H9 (cell line): ENCODE measurements at regions not wholly inside any gene's neighbourhood (a gene's known extent, or its start where the extent isn't known, plus 50 kb on each side); places are given as distances from the start of the nearest gene placed in this dataset.

Experiments used
- DNase-seq: peaks from one replicate; pipeline ENCODE4 v3.0.0-alpha.2; 2017
- H2AFZ ChIP-seq: one replicate; pipeline ENCODE4 v1.6.1; 2013; ENCODE audit warnings: mild to moderate bottlenecking, low read length, control low read depth, moderate library complexity
- H2AK5ac ChIP-seq: 2 replicates; pipeline ENCODE4 v1.6.1; 2013; ENCODE audit warnings: low read length, control low read depth, mixed read lengths; ENCODE audit not compliant: insufficient read length
- H2BK120ac ChIP-seq: one replicate; pipeline ENCODE4 v1.6.1; 2013; ENCODE audit warnings: low read depth, mild to moderate bottlenecking, low read length, control low read depth, inconsistent platforms; ENCODE audit not compliant: poor library complexity, severe bottlenecking
- H2BK12ac ChIP-seq: 2 replicates; pipeline ENCODE4 v1.6.1; 2013; ENCODE audit warnings: low read length, control low read depth, mixed read lengths, low read depth; ENCODE audit not compliant: insufficient read length
- H2BK15ac ChIP-seq: 2 replicates; pipeline ENCODE4 v1.6.1; 2013; ENCODE audit warnings: low read depth, low read length, control low read depth
- H2BK20ac ChIP-seq: one replicate; pipeline ENCODE4 v1.6.1; 2013; ENCODE audit warnings: low read depth, mild to moderate bottlenecking, low read length, control low read depth, inconsistent platforms; ENCODE audit not compliant: poor library complexity, severe bottlenecking
- H2BK5ac ChIP-seq: 2 replicates; pipeline ENCODE4 v1.6.1; 2013; ENCODE audit warnings: low read length, control low read depth, mixed read lengths; ENCODE audit not compliant: insufficient read length
- H3K14ac ChIP-seq: 2 replicates; pipeline ENCODE4 v1.6.1; 2013; ENCODE audit warnings: low read length, control low read depth; ENCODE audit not compliant: insufficient read depth
- H3K18ac ChIP-seq: 2 replicates; pipeline ENCODE4 v1.6.1; 2013; ENCODE audit warnings: low read depth, mild to moderate bottlenecking, mixed read lengths, low read length, control low read depth; ENCODE audit not compliant: insufficient read length
- H3K23ac ChIP-seq: 2 replicates; pipeline ENCODE4 v1.6.1; 2013; ENCODE audit warnings: low read length, control low read depth, mixed read lengths, low read depth; ENCODE audit not compliant: insufficient read length
- H3K23me2 ChIP-seq: 2 replicates; pipeline ENCODE4 v1.6.1; 2013; ENCODE audit warnings: low read depth, mild to moderate bottlenecking, mixed read lengths, low read length, control low read depth; ENCODE audit not compliant: insufficient read length, poor library complexity, severe bottlenecking
- H3K27ac ChIP-seq: 2 replicates; pipeline ENCODE4 v1.5.1; 2013; ENCODE audit warnings: low read length, control low read depth, mixed read lengths, low read depth; ENCODE audit not compliant: insufficient read length
- H3K27me3 ChIP-seq: 2 replicates; pipeline ENCODE4 v1.6.1; 2013; ENCODE audit warnings: low read length, control low read depth, inconsistent platforms; ENCODE audit not compliant: insufficient read depth
- H3K4ac ChIP-seq: 2 replicates; pipeline ENCODE4 v1.6.1; 2013; ENCODE audit warnings: low read depth, mild to moderate bottlenecking, control low read depth, inconsistent platforms, low read length, moderate library complexity
- H3K4me1 ChIP-seq: 2 replicates; pipeline ENCODE4 v1.6.1; 2013; ENCODE audit warnings: low read length, control low read depth, inconsistent platforms; ENCODE audit not compliant: insufficient read depth
- H3K4me2 ChIP-seq: 2 replicates; pipeline ENCODE4 v1.6.1; 2013; ENCODE audit warnings: low read length, control low read depth, mixed read lengths; ENCODE audit not compliant: insufficient read length, insufficient read depth
- H3K56ac ChIP-seq: 2 replicates; pipeline ENCODE4 v1.6.1; 2013; ENCODE audit warnings: low read depth, mild to moderate bottlenecking, mixed read lengths, low read length, control low read depth; ENCODE audit not compliant: insufficient read length
- H3K79me1 ChIP-seq: 2 replicates; pipeline ENCODE4 v1.6.1; 2013; ENCODE audit warnings: low read depth, mild to moderate bottlenecking, moderate library complexity, low read length, control low read depth, inconsistent platforms; ENCODE audit not compliant: insufficient read depth, poor library complexity, severe bottlenecking
- H3K79me2 ChIP-seq: 2 replicates; pipeline ENCODE4 v1.6.1; 2013; ENCODE audit warnings: low read length, control low read depth, inconsistent platforms; ENCODE audit not compliant: insufficient read depth
- H3K9ac ChIP-seq: 2 replicates; pipeline ENCODE4 v1.6.1; 2013; ENCODE audit warnings: low read length, control low read depth, mixed read lengths; ENCODE audit not compliant: insufficient read length; ENCODE audit errors: extremely low read depth
- H3K9me3 ChIP-seq: one replicate; pipeline ENCODE4 v1.6.1; 2013; ENCODE audit warnings: low read depth, low read length, inconsistent platforms; ENCODE audit not compliant: control insufficient read depth
- H3T11ph ChIP-seq: one replicate; pipeline ENCODE4 v1.6.1; 2013; ENCODE audit warnings: mild to moderate bottlenecking, low read length, control low read depth, inconsistent platforms
- H4K20me1 ChIP-seq: one replicate; pipeline ENCODE4 v1.6.1; 2013; ENCODE audit not compliant: control insufficient read depth, insufficient read length, insufficient read depth
- H4K5ac ChIP-seq: 2 replicates; pipeline ENCODE4 v1.6.1; 2013; ENCODE audit warnings: low read depth, mild to moderate bottlenecking, mixed read lengths, low read length, control low read depth; ENCODE audit not compliant: insufficient read length
- H4K8ac ChIP-seq: replicated peaks from 2 replicates; pipeline ENCODE4 v1.6.1; 2013; ENCODE audit warnings: low read length, control low read depth, mixed read lengths, low read depth; ENCODE audit not compliant: insufficient read length
- H4K91ac ChIP-seq: 2 replicates; pipeline ENCODE4 v1.6.1; 2013; ENCODE audit warnings: low read depth, mild to moderate bottlenecking, moderate library complexity, mixed read lengths, low read length, control low read depth; ENCODE audit not compliant: insufficient read length
- H3K27ac Mint-ChIP-seq, 3 experiments: 2 replicates in 2 of 3; 3 replicates in 1 of 3; pipeline ENCODE4 v1.8.0; 2020 to 2021; ENCODE audit warnings: mixed read lengths in 3 of 3, mild to moderate bottlenecking in 1 of 3, moderate library complexity in 1 of 3
- H3K27me3 Mint-ChIP-seq: 2 replicates; pipeline ENCODE4 v1.8.0; 2021; ENCODE audit warnings: low read depth, mild to moderate bottlenecking, moderate library complexity, mixed read lengths
- H3K36me3 Mint-ChIP-seq, 3 experiments: 2 replicates in 2 of 3; 3 replicates in 1 of 3; pipeline ENCODE4 v1.8.0; 2020 to 2021; ENCODE audit warnings: low read depth in 3 of 3, mixed read lengths in 3 of 3; ENCODE audit not compliant: insufficient read depth in 1 of 3
- H3K4me1 Mint-ChIP-seq, 2 experiments: 2 replicates each; pipeline ENCODE4 v1.8.0; 2020; ENCODE audit warnings: mixed read lengths in 2 of 2
- H3K4me3 Mint-ChIP-seq, 2 experiments: 2 replicates in 1 of 2; 3 replicates in 1 of 2; pipeline ENCODE4 v1.8.0; 2020 to 2021; ENCODE audit warnings: mild to moderate bottlenecking in 2 of 2, mixed read lengths in 2 of 2, moderate library complexity in 1 of 2
- H3K9me3 Mint-ChIP-seq, 2 experiments: 2 replicates in 1 of 2; 3 replicates in 1 of 2; pipeline ENCODE4 v1.8.0; 2020; ENCODE audit warnings: mild to moderate bottlenecking in 2 of 2, mixed read lengths in 2 of 2, moderate library complexity in 1 of 2
- CTCF ChIP-seq: fragments of 200-600 bp; sonication (generic); conservative IDR thresholded peaks from 3 replicates; pipeline ENCODE4 v1.8.0; 2021; ENCODE audit warnings: antibody characterized with exemption, mild to moderate bottlenecking
- WGBS: extraction: QIAGEN DNeasy Blood & Tissue Kit; methylation state at CpG from one replicate; pipeline ENCODE4 v1.1.7; 2013; ENCODE audit warnings: missing lambda C conversion rate, low lambda C conversion rate, mixed read lengths; ENCODE audit not compliant: insufficient read length; ENCODE audit errors: extremely low coverage; 5-methylcytosine and 5-hydroxymethylcytosine counted together

- Histone ChIP-seq H2BK15ac (no peak overlapping the region), H2BK12ac (no peak overlapping the region), H3K4me2 (no peak overlapping the region), H4K8ac (no peak overlapping the region), H2BK120ac (no peak overlapping the region), H4K20me1 (no peaks in the 10 kb centered on the region), H3K4me1 (no peaks in the 10 kb centered on the region), H3K9ac (no peak overlapping the region), H3T11ph (no peak overlapping the region), H2AFZ (no peak overlapping the region), H3K23me2 (no peaks in the 10 kb centered on the region), H4K91ac (no peak overlapping the region), H3K79me1 (no peaks in the 10 kb centered on the region), H2BK5ac (no peak overlapping the region), H3K27me3 (no peaks in the 10 kb centered on the region), H2BK20ac (no peak overlapping the region), H3K79me2 (no peaks in the 10 kb centered on the region), H3K56ac (no peak overlapping the region), H3K4ac (no peak overlapping the region), H3K18ac (no peak overlapping the region), H3K23ac (no peak overlapping the region), H4K5ac (no peak overlapping the region), H3K14ac (no peak overlapping the region), H2AK5ac (no peak overlapping the region), H3K27ac (no peak overlapping the region), H3K9me3 (no peaks in the 10 kb centered on the region)
- no peaks in the 10 kb centered on the region for H3K4me1 Mint-ChIP-seq
- no peaks in the 10 kb centered on the region for H3K9me3 Mint-ChIP-seq
- no peaks in the 10 kb centered on the region for H3K27me3 Mint-ChIP-seq
- H3K36me3 Mint-ChIP-seq, result no peaks in the 10 kb centered on the region
- TF ChIP-seq CTCF, result no peak
- H3K4me3 Mint-ChIP-seq, result no peak overlapping the region
- H3K27ac Mint-ChIP-seq, result no peak overlapping the region
- no CpG with 5 or more reads among the region's 2 CpGs for WGBS
- no peak for DNase-seq
Observed at GRCh38 chr18:44119607-44120006, 561.1 kb upstream of the SETBP1 start.
